PFSK-1 (cell line): ENCODE measurements at regions not wholly inside any gene's neighbourhood (a gene's known extent, or its start where the extent isn't known, plus 50 kb on each side); places are given as distances from the start of the nearest gene placed in this dataset.

ENCODE experiments used
- POLR2AphosphoS5 ChIP-seq: IDR thresholded peaks from 2 replicates; pipeline ENCODE4 v1.6.1; 2012; ENCODE audit warnings: low read depth, mild to moderate bottlenecking, control low read depth, low read length, moderate library complexity
- SIN3A ChIP-seq: IDR thresholded peaks from 2 replicates; pipeline ENCODE4 v1.6.1; 2012; ENCODE audit warnings: mild to moderate bottlenecking, low read length, moderate library complexity, borderline replicate concordance; ENCODE audit not compliant: insufficient read depth
- TF ChIP-seq, protein P1 (sequence below), 2 experiments: IDR thresholded peaks; 2 replicates each; pipeline versions ENCODE4 v1.6.1 to v1.8.0; 2011 to 2012; ENCODE audit warnings: low read depth in 2 of 2, low read length in 2 of 2, control low read depth in 1 of 2, inconsistent platforms in 1 of 2, mild to moderate bottlenecking in 1 of 2, moderate library complexity in 1 of 2; ENCODE audit not compliant: insufficient read depth in 1 of 2

DNA sequence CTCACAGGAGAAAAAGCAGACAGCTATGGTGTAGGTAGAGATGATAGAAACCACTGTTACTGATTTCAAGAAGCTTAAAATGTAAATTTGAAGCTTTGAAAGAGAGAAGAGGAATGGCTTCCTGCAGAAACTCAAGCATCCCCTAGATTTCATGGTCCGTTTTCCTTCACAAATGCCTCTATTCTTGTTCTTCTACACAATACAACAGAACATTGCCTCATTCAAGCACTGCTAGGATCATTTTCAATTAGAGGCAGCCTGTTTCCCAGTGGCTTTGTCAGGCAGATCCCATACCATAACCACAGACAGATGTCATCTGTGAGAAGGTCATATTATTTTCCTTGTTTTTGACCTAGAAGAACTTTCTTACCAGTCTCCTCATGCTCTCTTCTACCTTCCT, 77.9 kb upstream of the SPRED1 start:
- TF ChIP-seq POLR2AphosphoS5 = no peak
- TF ChIP-seq, protein P1, sequence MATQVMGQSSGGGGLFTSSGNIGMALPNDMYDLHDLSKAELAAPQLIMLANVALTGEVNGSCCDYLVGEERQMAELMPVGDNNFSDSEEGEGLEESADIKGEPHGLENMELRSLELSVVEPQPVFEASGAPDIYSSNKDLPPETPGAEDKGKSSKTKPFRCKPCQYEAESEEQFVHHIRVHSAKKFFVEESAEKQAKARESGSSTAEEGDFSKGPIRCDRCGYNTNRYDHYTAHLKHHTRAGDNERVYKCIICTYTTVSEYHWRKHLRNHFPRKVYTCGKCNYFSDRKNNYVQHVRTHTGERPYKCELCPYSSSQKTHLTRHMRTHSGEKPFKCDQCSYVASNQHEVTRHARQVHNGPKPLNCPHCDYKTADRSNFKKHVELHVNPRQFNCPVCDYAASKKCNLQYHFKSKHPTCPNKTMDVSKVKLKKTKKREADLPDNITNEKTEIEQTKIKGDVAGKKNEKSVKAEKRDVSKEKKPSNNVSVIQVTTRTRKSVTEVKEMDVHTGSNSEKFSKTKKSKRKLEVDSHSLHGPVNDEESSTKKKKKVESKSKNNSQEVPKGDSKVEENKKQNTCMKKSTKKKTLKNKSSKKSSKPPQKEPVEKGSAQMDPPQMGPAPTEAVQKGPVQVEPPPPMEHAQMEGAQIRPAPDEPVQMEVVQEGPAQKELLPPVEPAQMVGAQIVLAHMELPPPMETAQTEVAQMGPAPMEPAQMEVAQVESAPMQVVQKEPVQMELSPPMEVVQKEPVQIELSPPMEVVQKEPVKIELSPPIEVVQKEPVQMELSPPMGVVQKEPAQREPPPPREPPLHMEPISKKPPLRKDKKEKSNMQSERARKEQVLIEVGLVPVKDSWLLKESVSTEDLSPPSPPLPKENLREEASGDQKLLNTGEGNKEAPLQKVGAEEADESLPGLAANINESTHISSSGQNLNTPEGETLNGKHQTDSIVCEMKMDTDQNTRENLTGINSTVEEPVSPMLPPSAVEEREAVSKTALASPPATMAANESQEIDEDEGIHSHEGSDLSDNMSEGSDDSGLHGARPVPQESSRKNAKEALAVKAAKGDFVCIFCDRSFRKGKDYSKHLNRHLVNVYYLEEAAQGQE (IDR thresholded peaks at IDR 0.05; ENCODE audit: insufficient read depth in 1 of 2, low read depth in 2 of 2, low read length in 2 of 2) = no peak
- no peak for TF ChIP-seq SIN3A
